GM12878 (cell line): ENCODE measurements at regions not wholly inside any gene's neighbourhood (a gene's known extent, or its start where the extent isn't known, plus 50 kb on each side); places are given as distances from the start of the nearest gene placed in this dataset.

Experiments
- ATAC-seq: fragments of 200-7000 bp; cut with Tn5 transposase; 3 replicates; pipeline ENCODE4 v1.9.1; 2020; ENCODE audit warnings: mild to moderate bottlenecking, moderate library complexity
- BruUV-seq: library from RNA; stranded (reverse); fragments of 400-500 nt; replicated peaks from 2 replicates; lab custom pipeline; 2021; lab: Mats Ljungman, UMichigan
- CTCF ChIA-PET: fragments of 300-600 bp; sonication (Branson Sonifier 250); formaldehyde crosslinking; extraction: SDS; loops from one replicate; lab custom pipeline; 2021; ENCODE audit warnings: inconsistent platforms; lab: Yijun Ruan, JAX
- POLR2A ChIA-PET: fragments of 350-600 bp; formaldehyde crosslinking; extraction: SDS; loops from one replicate; lab custom pipeline; 2021; ENCODE audit warnings: inconsistent platforms; lab: Charles Lee
- RAD21 ChIA-PET: fragments of 300-600 bp; sonication (Branson Sonifier 250); formaldehyde crosslinking; loops from one replicate; lab custom pipeline; 2023; ENCODE audit warnings: antibody characterized with exemption; ENCODE audit not compliant: unreplicated experiment; lab: Charles Lee
- SMC1A ChIA-PET: fragments of 300-600 bp; sonication (Branson Sonifier 250); formaldehyde crosslinking; loops from one replicate; lab custom pipeline; 2023; ENCODE audit not compliant: unreplicated experiment, uncharacterized antibody; lab: Charles Lee
- DNase-seq: peaks from one replicate; pipeline ENCODE4 v3.0.0-alpha.2; 2011; ENCODE audit warnings: low read depth, low spot score
- FAIRE-seq: peaks from 3 replicates; lab custom pipeline; 2011; peaks lifted over from hg19 to GRCh38; lab: Jason Lieb, UNC
- H2AFZ ChIP-seq: 2 replicates; pipeline ENCODE4 v1.6.0; 2011; ENCODE audit warnings: low read depth, low read length, control low read depth; ENCODE audit not compliant: control insufficient read depth
- H3K27ac ChIP-seq: 2 replicates; pipeline ENCODE4 v1.5.1; 2011; ENCODE audit warnings: control low read depth; ENCODE audit not compliant: control insufficient read depth, insufficient read depth
- H3K27me3 ChIP-seq, 2 experiments: replicated peaks in 1 of 2; 2 replicates each; pipeline versions ENCODE4 v1.6.0 to v1.6.1; 2011; ENCODE audit warnings: low read length in 1 of 2; ENCODE audit not compliant: control insufficient read depth in 2 of 2, insufficient read depth in 2 of 2
- H3K36me3 ChIP-seq, 2 experiments: 2 replicates each; pipeline ENCODE4 v1.5.1; 2011; ENCODE audit warnings: low read length in 1 of 2; ENCODE audit not compliant: control insufficient read depth in 2 of 2, insufficient read depth in 2 of 2
- H3K4me1 ChIP-seq: 2 replicates; pipeline ENCODE4 v1.6.1; 2011; ENCODE audit warnings: mild to moderate bottlenecking, low read length, moderate library complexity, mixed read lengths; ENCODE audit not compliant: control insufficient read depth, insufficient read depth
- H3K4me2 ChIP-seq: 2 replicates; pipeline ENCODE4 v1.6.0; 2011; ENCODE audit warnings: control low read depth; ENCODE audit not compliant: control insufficient read depth, insufficient read depth
- H3K4me3 ChIP-seq: fragments of 200-600 bp; sonication (generic); 2 replicates; pipeline ENCODE4 v1.5.1; 2016
- H3K79me2 ChIP-seq: 2 replicates; pipeline ENCODE4 v1.6.0; 2011; ENCODE audit warnings: low read length; ENCODE audit not compliant: control insufficient read depth, insufficient read depth
- H3K9ac ChIP-seq: 2 replicates; pipeline ENCODE4 v1.8.0; 2011; ENCODE audit warnings: low read length, control low read depth, mixed read lengths; ENCODE audit not compliant: control insufficient read depth, insufficient read depth
- H3K9me3 ChIP-seq: replicated peaks from 3 replicates; pipeline ENCODE4 v1.5.1; 2011; ENCODE audit warnings: mild to moderate bottlenecking, low read length; ENCODE audit not compliant: control insufficient read depth, insufficient read depth
- H4K20me1 ChIP-seq: 2 replicates; pipeline ENCODE4 v1.6.0; 2011; ENCODE audit not compliant: control insufficient read depth, insufficient read depth
- ATF7 ChIP-seq: fragments of 450-650 bp; IDR thresholded peaks from 2 replicates; pipeline ENCODE4 v1.6.1; 2016; ENCODE audit warnings: low read depth, mild to moderate bottlenecking
- CBX5 ChIP-seq: sonication (generic); IDR thresholded peaks from 2 replicates; pipeline ENCODE4 v1.6.1; 2016; ENCODE audit warnings: low read depth, moderate library complexity, mild to moderate bottlenecking, inconsistent platforms
- JUNB ChIP-seq: IDR thresholded peaks from 2 replicates; pipeline ENCODE4 v1.6.1; 2016; ENCODE audit warnings: antibody characterized with exemption, mild to moderate bottlenecking
- MYB ChIP-seq: fragments of 150-350 bp; IDR thresholded peaks from 2 replicates; pipeline ENCODE4 v1.6.1; 2014; ENCODE audit warnings: mild to moderate bottlenecking, low read depth, low read length, borderline replicate concordance
- MYC ChIP-seq: IDR thresholded peaks from 2 replicates; pipeline ENCODE4 v1.6.1; 2011; ENCODE audit warnings: mild to moderate bottlenecking, low read length, moderate library complexity, inconsistent platforms; ENCODE audit not compliant: insufficient read depth, insufficient replicate concordance, insufficient read length, severe bottlenecking
- POU2F2 ChIP-seq: IDR thresholded peaks from 3 replicates; pipeline ENCODE4 v1.6.1; 2011; ENCODE audit warnings: low read depth, mild to moderate bottlenecking, low read length, borderline replicate concordance
- RAD21 ChIP-seq: IDR thresholded peaks from 2 replicates; pipeline ENCODE4 v1.6.1; 2011; ENCODE audit warnings: mild to moderate bottlenecking, low read depth, low read length, moderate library complexity; ENCODE audit not compliant: insufficient read depth
- RCOR1 ChIP-seq: conservative IDR thresholded peaks from 2 replicates; pipeline ENCODE4 v1.6.1; 2012; ENCODE audit warnings: low read depth, low read length, improper control_type of control experiment
- SMAD1 ChIP-seq: fragments of 450-650 bp; IDR thresholded peaks from 2 replicates; pipeline ENCODE4 v1.6.1; 2018; ENCODE audit warnings: mild to moderate bottlenecking, low read depth; ENCODE audit not compliant: partially characterized antibody
- SMC3 ChIP-seq: IDR thresholded peaks from 2 replicates; pipeline ENCODE4 v1.6.1; 2011; ENCODE audit warnings: low read length, improper control_type of control experiment, borderline replicate concordance
- STAT3 ChIP-seq: IDR thresholded peaks from 2 replicates; pipeline ENCODE4 v1.6.1; 2011; ENCODE audit warnings: low read depth, low read length, improper control_type of control experiment
- TCF12 ChIP-seq: IDR thresholded peaks from 2 replicates; pipeline ENCODE4 v1.6.1; 2011; ENCODE audit warnings: low read depth, mild to moderate bottlenecking, low read length
- WRNIP1 ChIP-seq: IDR thresholded peaks from 2 replicates; pipeline ENCODE4 v1.6.1; 2011; ENCODE audit warnings: low read depth, low read length, improper control_type of control experiment, borderline replicate concordance
- ZSCAN29 ChIP-seq: fragments of 450-650 bp; IDR thresholded peaks from 2 replicates; pipeline ENCODE4 v1.6.1; 2017; ENCODE audit warnings: mild to moderate bottlenecking, moderate library complexity
- WGBS: methylation state at CpG from one replicate; pipeline ENCODE4 v1.1.6; 2016; ENCODE audit warnings: low lambda C conversion rate; ENCODE audit not compliant: insufficient replicate concordance, insufficient coverage; ENCODE audit errors: missing lambda C conversion rate; 5-methylcytosine and 5-hydroxymethylcytosine counted together
- in situ Hi-C: fragments of 300-500 bp; cut with MboI; formaldehyde crosslinking; loops from 9 replicates; pipeline ENCODE4 v1.14.3; 2018; ENCODE audit warnings: mixed read lengths
- intact Hi-C: fragments of 100-400 bp; cut with micrococcal nuclease; formaldehyde crosslinking; loops from one replicate; pipeline ENCODE4 v1.14.2; 2022; ENCODE audit not compliant: unreplicated experiment
- TF ChIP-seq, protein P1 (sequence below): fragments of 450-650 bp; IDR thresholded peaks from 2 replicates; pipeline ENCODE4 v1.6.1; 2016; ENCODE audit warnings: mild to moderate bottlenecking
- TF ChIP-seq, protein P2 (sequence below): fragments of 450-650 bp; IDR thresholded peaks from 2 replicates; pipeline ENCODE4 v1.6.1; 2018; ENCODE audit warnings: borderline replicate concordance, mild to moderate bottlenecking; ENCODE audit not compliant: partially characterized antibody
- TF ChIP-seq, protein P3 (sequence below): fragments of 450-650 bp; IDR thresholded peaks from 2 replicates; pipeline ENCODE4 v1.6.1; 2017; ENCODE audit warnings: mild to moderate bottlenecking, moderate library complexity

DNA sequence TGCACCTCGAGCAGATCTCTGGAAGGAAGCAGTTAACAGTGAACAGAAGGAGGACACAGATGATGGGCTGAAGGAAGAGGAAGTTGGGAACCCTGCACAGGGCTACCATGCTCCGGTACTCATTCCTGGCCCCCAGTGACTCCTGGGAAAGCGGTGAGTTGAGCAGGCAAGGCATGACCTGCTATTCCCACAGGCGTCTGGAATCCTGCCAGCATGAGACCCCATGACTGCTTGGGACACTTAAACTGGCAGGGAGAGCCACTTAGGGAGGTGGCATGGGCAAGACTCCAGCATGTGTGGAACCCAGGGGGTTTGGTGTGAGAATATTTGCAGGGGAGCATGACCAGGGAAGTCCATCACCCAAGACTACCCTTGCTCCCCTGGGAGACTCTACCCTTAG is 1056.4 kb upstream of the POU3F4 start:
- H3K9me3 ChIP-seq, result no peaks in the 10 kb centered on the region; the same call in 2 of the 3 replicates
- H3K36me3 ChIP-seq, result no peaks in the 10 kb centered on the region
- no peaks in the 10 kb centered on the region for H3K79me2 ChIP-seq
- H3K27me3 ChIP-seq, result no peaks in the 10 kb centered on the region
- ATAC-seq (no peak), DNase-seq (no peak), FAIRE-seq (no peak)
- intact Hi-C loops, result no loop called here
- no peak overlapping the region for H2AFZ ChIP-seq
- ChIA-PET CTCF (no interaction called here), SMC1A (no interaction called here), RAD21 (no interaction called here), POLR2A (no interaction called here)
- no peak overlapping the region for H3K9ac ChIP-seq
- no TSS peak for BruUV-seq
- H3K27ac ChIP-seq, result no peak overlapping the region
- H3K4me2 ChIP-seq, result no peak overlapping the region
- no peaks in the 10 kb centered on the region for H4K20me1 ChIP-seq
- in situ Hi-C loops, result no loop called here
- H3K4me3 ChIP-seq, result no peak overlapping the region
- no peaks in the 10 kb centered on the region for H3K4me1 ChIP-seq
- WGBS, result 3% methylated on average over 4 of the region's 4 CpGs
- TF ChIP-seq, protein P1, sequence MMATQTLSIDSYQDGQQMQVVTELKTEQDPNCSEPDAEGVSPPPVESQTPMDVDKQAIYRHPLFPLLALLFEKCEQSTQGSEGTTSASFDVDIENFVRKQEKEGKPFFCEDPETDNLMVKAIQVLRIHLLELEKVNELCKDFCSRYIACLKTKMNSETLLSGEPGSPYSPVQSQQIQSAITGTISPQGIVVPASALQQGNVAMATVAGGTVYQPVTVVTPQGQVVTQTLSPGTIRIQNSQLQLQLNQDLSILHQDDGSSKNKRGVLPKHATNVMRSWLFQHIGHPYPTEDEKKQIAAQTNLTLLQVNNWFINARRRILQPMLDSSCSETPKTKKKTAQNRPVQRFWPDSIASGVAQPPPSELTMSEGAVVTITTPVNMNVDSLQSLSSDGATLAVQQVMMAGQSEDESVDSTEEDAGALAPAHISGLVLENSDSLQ, result no peak
- no peak for TF ChIP-seq ATF7
- TF ChIP-seq POU2F2, result no peak
- TF ChIP-seq SMC3, result no peak
- no peak for TF ChIP-seq STAT3
- TF ChIP-seq, protein P2, sequence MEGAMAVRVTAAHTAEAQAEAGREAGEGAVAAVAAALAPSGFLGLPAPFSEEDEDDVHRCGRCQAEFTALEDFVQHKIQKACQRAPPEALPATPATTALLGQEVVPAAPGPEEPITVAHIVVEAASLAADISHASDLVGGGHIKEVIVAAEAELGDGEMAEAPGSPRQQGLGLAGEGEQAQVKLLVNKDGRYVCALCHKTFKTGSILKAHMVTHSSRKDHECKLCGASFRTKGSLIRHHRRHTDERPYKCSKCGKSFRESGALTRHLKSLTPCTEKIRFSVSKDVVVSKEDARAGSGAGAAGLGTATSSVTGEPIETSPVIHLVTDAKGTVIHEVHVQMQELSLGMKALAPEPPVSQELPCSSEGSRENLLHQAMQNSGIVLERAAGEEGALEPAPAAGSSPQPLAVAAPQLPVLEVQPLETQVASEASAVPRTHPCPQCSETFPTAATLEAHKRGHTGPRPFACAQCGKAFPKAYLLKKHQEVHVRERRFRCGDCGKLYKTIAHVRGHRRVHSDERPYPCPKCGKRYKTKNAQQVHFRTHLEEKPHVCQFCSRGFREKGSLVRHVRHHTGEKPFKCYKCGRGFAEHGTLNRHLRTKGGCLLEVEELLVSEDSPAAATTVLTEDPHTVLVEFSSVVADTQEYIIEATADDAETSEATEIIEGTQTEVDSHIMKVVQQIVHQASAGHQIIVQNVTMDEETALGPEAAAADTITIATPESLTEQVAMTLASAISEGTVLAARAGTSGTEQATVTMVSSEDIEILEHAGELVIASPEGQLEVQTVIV, result no peak
- no peak for TF ChIP-seq WRNIP1
- TF ChIP-seq, protein P3, sequence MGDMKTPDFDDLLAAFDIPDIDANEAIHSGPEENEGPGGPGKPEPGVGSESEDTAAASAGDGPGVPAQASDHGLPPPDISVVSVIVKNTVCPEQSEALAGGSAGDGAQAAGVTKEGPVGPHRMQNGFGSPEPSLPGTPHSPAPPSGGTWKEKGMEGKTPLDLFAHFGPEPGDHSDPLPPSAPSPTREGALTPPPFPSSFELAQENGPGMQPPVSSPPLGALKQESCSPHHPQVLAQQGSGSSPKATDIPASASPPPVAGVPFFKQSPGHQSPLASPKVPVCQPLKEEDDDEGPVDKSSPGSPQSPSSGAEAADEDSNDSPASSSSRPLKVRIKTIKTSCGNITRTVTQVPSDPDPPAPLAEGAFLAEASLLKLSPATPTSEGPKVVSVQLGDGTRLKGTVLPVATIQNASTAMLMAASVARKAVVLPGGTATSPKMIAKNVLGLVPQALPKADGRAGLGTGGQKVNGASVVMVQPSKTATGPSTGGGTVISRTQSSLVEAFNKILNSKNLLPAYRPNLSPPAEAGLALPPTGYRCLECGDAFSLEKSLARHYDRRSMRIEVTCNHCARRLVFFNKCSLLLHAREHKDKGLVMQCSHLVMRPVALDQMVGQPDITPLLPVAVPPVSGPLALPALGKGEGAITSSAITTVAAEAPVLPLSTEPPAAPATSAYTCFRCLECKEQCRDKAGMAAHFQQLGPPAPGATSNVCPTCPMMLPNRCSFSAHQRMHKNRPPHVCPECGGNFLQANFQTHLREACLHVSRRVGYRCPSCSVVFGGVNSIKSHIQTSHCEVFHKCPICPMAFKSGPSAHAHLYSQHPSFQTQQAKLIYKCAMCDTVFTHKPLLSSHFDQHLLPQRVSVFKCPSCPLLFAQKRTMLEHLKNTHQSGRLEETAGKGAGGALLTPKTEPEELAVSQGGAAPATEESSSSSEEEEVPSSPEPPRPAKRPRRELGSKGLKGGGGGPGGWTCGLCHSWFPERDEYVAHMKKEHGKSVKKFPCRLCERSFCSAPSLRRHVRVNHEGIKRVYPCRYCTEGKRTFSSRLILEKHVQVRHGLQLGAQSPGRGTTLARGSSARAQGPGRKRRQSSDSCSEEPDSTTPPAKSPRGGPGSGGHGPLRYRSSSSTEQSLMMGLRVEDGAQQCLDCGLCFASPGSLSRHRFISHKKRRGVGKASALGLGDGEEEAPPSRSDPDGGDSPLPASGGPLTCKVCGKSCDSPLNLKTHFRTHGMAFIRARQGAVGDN, result no peak
- no peak for TF ChIP-seq RCOR1
- TF ChIP-seq MYB, result no peak
- no peak for TF ChIP-seq SMAD1
- no peak for TF ChIP-seq TCF12
- no peak for TF ChIP-seq ZSCAN29
- no peak for TF ChIP-seq RAD21
- TF ChIP-seq MYC, result no peak
- TF ChIP-seq CBX5, result no peak
- TF ChIP-seq JUNB, result no peak
